ENCODE measurements at regions not wholly inside any gene's neighbourhood (a gene's known extent, or its start where the extent isn't known, plus 50 kb on each side); places are given as distances from the start of the nearest gene placed in this dataset.

- H2AK5ac ChIP-seq (ENCODE audit: low read depth, low read length) = no peak overlapping the region
- H3K23ac ChIP-seq (ENCODE audit: insufficient read length) = no peak overlapping the region
- peak overlapping the region; percentile 33 for H2BK120ac ChIP-seq (replicated peaks; ENCODE audit: low read depth, low read length)
- no peak overlapping the region for H3K14ac ChIP-seq (ENCODE audit: insufficient read length)
- peak overlapping the region; percentile 27 for H4K91ac ChIP-seq (replicated peaks; ENCODE audit: insufficient read length, low read length)
- no peak overlapping the region for H3K18ac ChIP-seq (ENCODE audit: extremely low read depth, low read length)
- 88% methylated on average over 2 of the region's 2 CpGs; no CpG with 5 or more reads in 1 of the 2 experiments for WGBS, 2 experiments (ENCODE audit: extremely low coverage in 1 of 2, insufficient coverage in 1 of 2, insufficient read length in 1 of 2, insufficient replicate concordance in 2 of 2, low coverage in 1 of 2, low lambda C conversion rate in 2 of 2, missing lambda C conversion rate in 1 of 2)
- H3K36me3 ChIP-seq (ENCODE audit: control insufficient read depth in 2 of 4, insufficient read depth in 4 of 4, low read length in 3 of 4) = no peaks in the 10 kb centered on the region
- H2BK5ac ChIP-seq (ENCODE audit: low read depth, low read length) = peak overlapping the region; percentile 40; the same call in 1 of the 2 replicates
- no peaks in the 10 kb centered on the region for H3K9me3 ChIP-seq (ENCODE audit: insufficient read depth in 2 of 2, low read depth in 1 of 2, low read length in 1 of 2)
- H4K8ac ChIP-seq (ENCODE audit: extremely low read depth, insufficient read depth, low read length) = no peak overlapping the region
- ChIA-PET CTCF (ENCODE audit: partially characterized antibody) (no interaction called here), POLR2A (ENCODE audit: partially characterized antibody) (no interaction called here)
- no peak overlapping the region for H3K4me2 ChIP-seq (ENCODE audit: insufficient read depth in 1 of 2, low read depth in 2 of 2, low read length in 2 of 2)
- H4K20me1 ChIP-seq (replicated peaks in 1 of 2; ENCODE audit: control insufficient read depth in 1 of 2, insufficient read depth in 2 of 2, low read length in 2 of 2) = no peaks in the 10 kb centered on the region
- H3K4me1 ChIP-seq (replicated peaks in 1 of 4; ENCODE audit: control insufficient read depth in 3 of 4, insufficient read depth in 4 of 4, low read length in 3 of 4) = peaks cover 0 to 12% (median 3%) of the 10 kb centered on the region in 4 experiments; a peak in 2 of 7 replicates
- H2BK12ac ChIP-seq (ENCODE audit: low read depth, low read length) = no peak overlapping the region
- no peaks in the 10 kb centered on the region for H3K27me3 ChIP-seq (replicated peaks in 1 of 4; ENCODE audit: control insufficient read depth in 3 of 4, extremely low read depth in 1 of 4, insufficient read depth in 3 of 4, low read length in 3 of 4)
- H3K23me2 ChIP-seq (ENCODE audit: low read depth, low read length) = no peaks in the 10 kb centered on the region
- no peak overlapping the region for H2BK20ac ChIP-seq (ENCODE audit: low read length)
- no peak overlapping the region for H3K9ac ChIP-seq (replicated peaks in 1 of 4; ENCODE audit: extremely low read depth in 1 of 4, low read depth in 3 of 4, low read length in 3 of 4)
- TF ChIP-seq FOSL1 (IDR thresholded peaks at IDR 0.05; ENCODE audit: insufficient read depth, low read depth, low read length) (no peak), USF2 (IDR thresholded peaks at IDR 0.05; ENCODE audit: low read length) (no peak), POLR2A (IDR thresholded peaks at IDR 0.05; ENCODE audit: control extremely low read depth in 1 of 2, low read depth in 2 of 2, low read length in 2 of 2) (no peak), JUN (IDR thresholded peaks at IDR 0.05; ENCODE audit: low read depth, low read length) (no peak), SP2 (IDR thresholded peaks at IDR 0.05; ENCODE audit: low read length) (no peak), POU5F1 (IDR thresholded peaks at IDR 0.05; ENCODE audit: low read depth, low read length) (no peak), KDM4A (IDR thresholded peaks at IDR 0.05; ENCODE audit: low read depth, low read length, severe bottlenecking) (no peak), SIRT6 (IDR thresholded peaks at IDR 0.05; ENCODE audit: low read length) (no peak)
- FAIRE-seq (no peak), DNase-seq (ENCODE audit: low read depth in 1 of 2, low spot score in 2 of 2) (no peak)
- H3K4ac ChIP-seq (replicated peaks; ENCODE audit: insufficient read length, low read depth, low read length) = no peak overlapping the region
- no peak overlapping the region for H3K4me3 ChIP-seq (ENCODE audit: extremely low read depth in 1 of 4, insufficient read depth in 2 of 4, low read depth in 3 of 4, low read length in 4 of 4)
- no peak overlapping the region for H2BK15ac ChIP-seq (ENCODE audit: low read length)
- no peaks in the 10 kb centered on the region for H3K79me1 ChIP-seq (ENCODE audit: low read depth, low read length)
- H3K27ac ChIP-seq (ENCODE audit: low read depth, low read length) = no peak overlapping the region
- no peak overlapping the region for H3K56ac ChIP-seq (replicated peaks; ENCODE audit: insufficient read length, low read depth, low read length)
- H2AFZ ChIP-seq (ENCODE audit: low read length) = no peak overlapping the region
- no peak overlapping the region for H4K5ac ChIP-seq (ENCODE audit: insufficient read length, low read depth, low read length)
- H3K79me2 ChIP-seq (ENCODE audit: control insufficient read depth in 1 of 2, insufficient read depth in 2 of 2, low read length in 2 of 2) = no peaks in the 10 kb centered on the region
Measured at GRCh38 chrX:94053575-94053974, 379.6 kb downstream of the FAM133A start.

Measured in H1 (cell line).